ENCODE measurements at regions not wholly inside any gene's neighbourhood (a gene's known extent, or its start where the extent isn't known, plus 50 kb on each side); places are given as distances from the start of the nearest gene placed in this dataset.

GRCh38 chr20:7586481-7586880 is 353.8 kb downstream of the HAO1 start:
- no peak for ATAC-seq
- Histone ChIP-seq H3K9me2 (ENCODE audit: insufficient read depth) (peaks cover 9% of the 10 kb centered on the region; the same call in 1 of the 2 replicates), H4K20me1 (replicated peaks; ENCODE audit: insufficient read depth) (no peaks in the 10 kb centered on the region), H3K79me2 (replicated peaks; ENCODE audit: insufficient read depth) (no peaks in the 10 kb centered on the region), H3K4me3 (no peak overlapping the region), H3K27ac (ENCODE audit: low read depth) (no peak overlapping the region), H3K4me2 (no peak overlapping the region), H3F3A (replicated peaks; ENCODE audit: low read depth) (no peaks in the 10 kb centered on the region), H3K36me3 (ENCODE audit: insufficient read depth) (no peaks in the 10 kb centered on the region), H2AFZ (no peak overlapping the region), H3K4me1 (ENCODE audit: insufficient read depth) (no peaks in the 10 kb centered on the region), H3K27me3 (ENCODE audit: insufficient read depth) (no peaks in the 10 kb centered on the region)
- no peak for DNase-seq (ENCODE audit: low spot score)
- no peak overlapping the region for H3K27ac Mint-ChIP-seq
- no peaks in the 10 kb centered on the region for H3K27me3 Mint-ChIP-seq (ENCODE audit: insufficient read depth, low read depth, poor library complexity)
- no peaks in the 10 kb centered on the region for H3K4me1 Mint-ChIP-seq
- H3K4me3 Mint-ChIP-seq, result no peak overlapping the region
- TF ChIP-seq ETS1 (IDR thresholded peaks at IDR 0.05), result no peak
- TF ChIP-seq REST (IDR thresholded peaks at IDR 0.05; ENCODE audit: unreplicated experiment), result no peak
- TF ChIP-seq ZNF462 (CRISPR knock-in tag; IDR thresholded peaks at IDR 0.05), result no peak
- no peak for TF ChIP-seq EZH2 (IDR thresholded peaks at IDR 0.05; ENCODE audit: low read depth, unreplicated experiment)
- no peak for TF ChIP-seq NANOG (IDR thresholded peaks at IDR 0.05; ENCODE audit: borderline replicate concordance)
- TF ChIP-seq JUNB (IDR thresholded peaks at IDR 0.05; ENCODE audit: unreplicated experiment), result no peak
- no peak for TF ChIP-seq STAT1 (IDR thresholded peaks at IDR 0.05; ENCODE audit: unreplicated experiment)
- TF ChIP-seq CTCF (conservative IDR thresholded peaks at IDR 0.05; ENCODE audit: low read depth in 2 of 2), result no peak
- no peak for TF ChIP-seq ZNF114 (CRISPR knock-in tag; IDR thresholded peaks at IDR 0.05)
- no peak for TF ChIP-seq POLR2AphosphoS5 (IDR thresholded peaks at IDR 0.05; ENCODE audit: low read depth)
- TF ChIP-seq EZH2phosphoT487 (IDR thresholded peaks at IDR 0.05; ENCODE audit: unreplicated experiment), result no peak
- no peak for TF ChIP-seq ZNF331 (CRISPR knock-in tag; IDR thresholded peaks at IDR 0.05; ENCODE audit: low read depth)
- no peak for TF ChIP-seq CREB1 (CRISPR knock-in tag; IDR thresholded peaks at IDR 0.05; ENCODE audit: low read depth)
- no peaks in the 10 kb centered on the region for H3K36me3 Mint-ChIP-seq (ENCODE audit: low read depth)
- peaks cover 1% of the 10 kb centered on the region; the same call in 2 of the 3 replicates for H3K9me3 Mint-ChIP-seq

All from GM23338 (cell line).